HEK293 (cell line): ENCODE measurements at regions not wholly inside any gene's neighbourhood (a gene's known extent, or its start where the extent isn't known, plus 50 kb on each side); places are given as distances from the start of the nearest gene placed in this dataset.

Source experiments
- CTCF ChIA-PET: fragments of 350-600 bp; formaldehyde crosslinking; extraction: SDS; loops from one replicate; lab custom pipeline; 2021; ENCODE audit warnings: antibody characterized with exemption; lab: Yijun Ruan, JAX
- POLR2A ChIA-PET: fragments of 300-600 bp; formaldehyde crosslinking; extraction: SDS; loops from one replicate; lab custom pipeline; 2020; ENCODE audit warnings: antibody characterized with exemption, inconsistent platforms; lab: Yijun Ruan, JAX
- H3K27ac ChIP-seq: fragments of 200-500 bp; sonication (Bioruptor generic); 2 replicates; pipeline ENCODE4 v1.5.1; 2014; ENCODE audit warnings: low read depth, low read length, control low read depth, inconsistent platforms; ENCODE audit errors: extremely low read depth
- H3K36me3 ChIP-seq, 2 experiments: fragments of 200-500 bp in 1 of 2; sonication (Bioruptor generic) in 1 of 2; 1 replicate in 1 of 2; 2 replicates in 1 of 2; pipeline ENCODE4 v1.5.1; 2014 to 2017; ENCODE audit warnings: inconsistent platforms in 2 of 2, low read length in 2 of 2; ENCODE audit not compliant: control insufficient read depth in 2 of 2, insufficient read depth in 1 of 2
- H3K4me1 ChIP-seq: fragments of 200-500 bp; sonication (Bioruptor generic); 2 replicates; pipeline ENCODE4 v1.5.1; 2014; ENCODE audit warnings: mild to moderate bottlenecking, low read length, inconsistent platforms; ENCODE audit not compliant: control insufficient read depth, insufficient read depth
- H3K4me3 ChIP-seq: 2 replicates; pipeline ENCODE4 v1.5.1; 2011; ENCODE audit warnings: low read depth, mild to moderate bottlenecking, control low read depth, low read length, moderate library complexity
- H3K9me3 ChIP-seq: fragments of 200-500 bp; sonication (Bioruptor generic); 2 replicates; pipeline ENCODE4 v1.5.1; 2014; ENCODE audit warnings: low read depth, low read length, inconsistent platforms; ENCODE audit not compliant: control insufficient read depth, insufficient read depth
- CTCF ChIP-seq: fragments of 450-650 bp; formaldehyde crosslinking; IDR thresholded peaks from 2 replicates; pipeline ENCODE4 v1.5.1; 2016; ENCODE audit warnings: missing biosample characterization, missing genetic modification characterization
- INSM2 ChIP-seq: fragments of 450-650 bp; formaldehyde crosslinking; IDR thresholded peaks from 2 replicates; pipeline ENCODE4 v1.5.1; 2016; ENCODE audit warnings: missing biosample characterization, missing genetic modification characterization
- KLF16 ChIP-seq: fragments of 450-650 bp; formaldehyde crosslinking; IDR thresholded peaks from 2 replicates; pipeline ENCODE4 v1.5.1; 2017; ENCODE audit warnings: missing biosample characterization, missing genetic modification characterization
- KLF7 ChIP-seq: fragments of 450-650 bp; formaldehyde crosslinking; IDR thresholded peaks from 2 replicates; pipeline ENCODE4 v1.5.1; 2016; ENCODE audit warnings: missing biosample characterization, missing genetic modification characterization, borderline replicate concordance
- KLF8 ChIP-seq: fragments of 450-650 bp; formaldehyde crosslinking; IDR thresholded peaks from 2 replicates; pipeline ENCODE4 v1.5.1; 2016; ENCODE audit warnings: missing biosample characterization, missing genetic modification characterization
- PATZ1 ChIP-seq: fragments of 450-650 bp; formaldehyde crosslinking; IDR thresholded peaks from 2 replicates; pipeline ENCODE4 v1.5.1; 2016; ENCODE audit warnings: missing biosample characterization, missing genetic modification characterization
- PRDM1 ChIP-seq: fragments of 450-650 bp; formaldehyde crosslinking; IDR thresholded peaks from 2 replicates; pipeline ENCODE4; 2016; ENCODE audit warnings: missing biosample characterization, missing genetic modification characterization
- RBAK ChIP-seq: fragments of 450-650 bp; formaldehyde crosslinking; IDR thresholded peaks from 2 replicates; pipeline ENCODE4 v1.5.1; 2016; ENCODE audit warnings: missing biosample characterization, missing genetic modification characterization
- ZBTB10 ChIP-seq: fragments of 450-650 bp; formaldehyde crosslinking; IDR thresholded peaks from 2 replicates; pipeline ENCODE4 v1.5.1; 2016; ENCODE audit warnings: missing biosample characterization, missing genetic modification characterization
- ZBTB20 ChIP-seq: fragments of 450-650 bp; formaldehyde crosslinking; IDR thresholded peaks from 2 replicates; pipeline ENCODE4 v1.5.1; 2016; ENCODE audit warnings: missing biosample characterization, missing genetic modification characterization
- ZFHX2 ChIP-seq: fragments of 450-650 bp; formaldehyde crosslinking; conservative IDR thresholded peaks from 2 replicates; pipeline ENCODE4 v1.5.1; 2016; ENCODE audit warnings: missing biosample characterization, missing genetic modification characterization
- ZFP41 ChIP-seq: fragments of 450-650 bp; formaldehyde crosslinking; IDR thresholded peaks from 2 replicates; pipeline ENCODE4 v1.5.1; 2016; ENCODE audit warnings: missing biosample characterization, missing genetic modification characterization, borderline replicate concordance
- ZNF140 ChIP-seq: fragments of 450-650 bp; formaldehyde crosslinking; IDR thresholded peaks from 2 replicates; pipeline ENCODE4 v1.5.1; 2016; ENCODE audit warnings: missing biosample characterization, missing genetic modification characterization
- ZNF169 ChIP-seq: fragments of 450-650 bp; formaldehyde crosslinking; IDR thresholded peaks from 2 replicates; pipeline ENCODE4 v1.5.1; 2016; ENCODE audit warnings: missing biosample characterization, missing genetic modification characterization
- ZNF26 ChIP-seq: fragments of 450-650 bp; formaldehyde crosslinking; IDR thresholded peaks from 2 replicates; pipeline ENCODE4 v1.5.1; 2016; ENCODE audit warnings: missing biosample characterization, missing genetic modification characterization
- ZNF416 ChIP-seq: fragments of 450-650 bp; formaldehyde crosslinking; IDR thresholded peaks from 2 replicates; pipeline ENCODE4 v1.5.1; 2016; ENCODE audit warnings: missing biosample characterization, missing genetic modification characterization
- ZNF48 ChIP-seq: fragments of 450-650 bp; formaldehyde crosslinking; IDR thresholded peaks from 2 replicates; pipeline ENCODE4 v1.5.1; 2016; ENCODE audit warnings: missing biosample characterization, missing genetic modification characterization
- ZNF501 ChIP-seq: fragments of 450-650 bp; formaldehyde crosslinking; IDR thresholded peaks from 2 replicates; pipeline ENCODE4 v1.5.1; 2016; ENCODE audit warnings: missing biosample characterization, missing genetic modification characterization
- ZNF529 ChIP-seq: fragments of 450-650 bp; formaldehyde crosslinking; IDR thresholded peaks from 2 replicates; pipeline ENCODE4 v1.5.1; 2017; ENCODE audit warnings: missing genetic modification characterization, missing biosample characterization; ENCODE audit not compliant: insufficient replicate concordance
- ZNF747 ChIP-seq: fragments of 450-650 bp; formaldehyde crosslinking; IDR thresholded peaks from 2 replicates; pipeline ENCODE4 v1.5.1; 2016; ENCODE audit warnings: missing biosample characterization, missing genetic modification characterization
- ZNF777 ChIP-seq: fragments of 450-650 bp; formaldehyde crosslinking; IDR thresholded peaks from 2 replicates; pipeline ENCODE4 v1.5.1; 2017; ENCODE audit warnings: missing biosample characterization, missing genetic modification characterization, borderline replicate concordance

- TF ChIP-seq ZBTB20 (tag by site-specific recombination) (no peak), INSM2 (tag by site-specific recombination) (no peak), ZFP41 (tag by site-specific recombination) (no peak), KLF16 (tag by site-specific recombination) (no peak), KLF8 (tag by site-specific recombination) (no peak), ZNF747 (no peak)
- TF ChIP-seq, all 188 proteins: peak for 0
Observed at GRCh38 chr6:168385858-168386735, 54.9 kb upstream of the SMOC2 start (continued).

- H3K27ac ChIP-seq: no peak overlapping the region
- no peaks in the 10 kb centered on the region for H3K36me3 ChIP-seq
- TF ChIP-seq ZNF416 (tag by site-specific recombination) (no peak), ZNF501 (no peak), KLF7 (tag by site-specific recombination) (no peak), PATZ1 (tag by site-specific recombination) (no peak), ZNF529 (tag by site-specific recombination) (no peak), ZNF140 (tag by site-specific recombination) (no peak), ZNF169 (tag by site-specific recombination) (no peak), ZBTB10 (tag by site-specific recombination) (no peak), PRDM1 (tag by site-specific recombination) (no peak), RBAK (tag by site-specific recombination) (no peak)
- ChIA-PET CTCF (interaction anchor here (0.7 kb wide), 1 partner anchor 16 kb away, joined by 3 read pairs; no protein-coding TSS in a partner anchor), POLR2A (no interaction called here)
- H3K9me3 ChIP-seq: no peaks in the 10 kb centered on the region
- H3K4me1 ChIP-seq: no peaks in the 10 kb centered on the region
- H3K4me3 ChIP-seq: no peak overlapping the region
Observed at GRCh38 chr6:168386973-168387372, 54.0 kb upstream of the SMOC2 start.

- no peaks in the 10 kb centered on the region for H3K4me1 ChIP-seq
- ChIA-PET CTCF (interaction anchor here (0.6 to 0.7 kb wide), 2 partner anchors 17 to 445 kb away, joined by 3 read pairs; no protein-coding TSS in a partner anchor), POLR2A (interaction anchor here (1.1 kb wide), 1 partner anchor 13 kb away, joined by 3 read pairs; no protein-coding TSS in a partner anchor)
- TF ChIP-seq ZNF26 (tag by site-specific recombination) (no peak), ZNF777 (no peak), ZFHX2 (tag by site-specific recombination) (no peak), CTCF (no peak), ZNF48 (tag by site-specific recombination) (no peak)
Observed at GRCh38 chr6:168387426-168387825, 53.6 kb upstream of the SMOC2 start.

More at GRCh38 chr6:168387426-168387825, 53.6 kb upstream of the SMOC2 start:
- H3K9me3 ChIP-seq: no peaks in the 10 kb centered on the region
- H3K4me3 ChIP-seq: no peak overlapping the region
- H3K36me3 ChIP-seq: no peaks in the 10 kb centered on the region
- H3K27ac ChIP-seq: no peak overlapping the region
